22Rv1 (cell line): ENCODE measurements at regions not wholly inside any gene's neighbourhood (a gene's known extent, or its start where the extent isn't known, plus 50 kb on each side); places are given as distances from the start of the nearest gene placed in this dataset.

Experiments used
- H3K27ac ChIP-seq: fragments of 450-650 bp; 2 replicates; pipeline ENCODE4 v1.5.1; 2017
- CTCF ChIP-seq: fragments of 450-650 bp; IDR thresholded peaks from 2 replicates; pipeline ENCODE4 v1.5.1; 2017; ENCODE audit warnings: mild to moderate bottlenecking
- ZFX ChIP-seq: fragments of 450-650 bp; IDR thresholded peaks from 2 replicates; pipeline ENCODE4 v1.6.1; 2017; ENCODE audit warnings: antibody characterized with exemption, borderline replicate concordance

GRCh38 chr5:154627698-154628678 lies 127.2 kb upstream of the LARP1 start:
- TF ChIP-seq CTCF (no peak), ZFX (no peak)
- H3K27ac ChIP-seq, result no peak overlapping the region

- TF ChIP-seq CTCF (no peak), ZFX (no peak)
- no peak overlapping the region for H3K27ac ChIP-seq
Observed at GRCh38 chr5:154626876-154627557, 128.2 kb upstream of the LARP1 start.

- H3K27ac ChIP-seq, result no peak overlapping the region
- TF ChIP-seq CTCF (no peak), ZFX (no peak)
Observed at GRCh38 chr5:154625031-154625430, 130.1 kb upstream of the LARP1 start.

- no peak for TF ChIP-seq CTCF
- no peak for TF ChIP-seq ZFX
- no peak overlapping the region for H3K27ac ChIP-seq
Observed at GRCh38 chr5:154624341-154624740, 130.8 kb upstream of the LARP1 start.

- TF ChIP-seq ZFX (no peak), CTCF (no peak)
- H3K27ac ChIP-seq, result no peak overlapping the region
Observed at GRCh38 chr5:154620411-154620810, 134.8 kb upstream of the LARP1 start.

GRCh38 chr5:154618696-154619095 lies 136.5 kb upstream of the LARP1 start:
- no peak for TF ChIP-seq ZFX
- no peak for TF ChIP-seq CTCF
- H3K27ac ChIP-seq, result no peak overlapping the region

- TF ChIP-seq ZFX, result no peak
- no peak for TF ChIP-seq CTCF
- H3K27ac ChIP-seq, result no peak overlapping the region
Observed at GRCh38 chr5:154614595-154614994, 136.6 kb upstream of the HAND1 start.
